ENCODE measurements at regions not wholly inside any gene's neighbourhood (a gene's known extent, or its start where the extent isn't known, plus 50 kb on each side); places are given as distances from the start of the nearest gene placed in this dataset.

- TF ChIP-seq CEBPB (IDR thresholded peaks at IDR 0.05) = no peak
- TF ChIP-seq CTCF (IDR thresholded peaks at IDR 0.05) = no peak
- TF ChIP-seq KDM1A (IDR thresholded peaks at IDR 0.05; ENCODE audit: low read depth) = no peak
- no peak for TF ChIP-seq POLR2A (IDR thresholded peaks at IDR 0.05; ENCODE audit: low read length)
- TF ChIP-seq RAD21 (conservative IDR thresholded peaks at IDR 0.05 in 1 of 2, IDR thresholded peaks at IDR 0.05 in 1 of 2) = no peak
- TF ChIP-seq NPAS2 (CRISPR knock-in tag; IDR thresholded peaks at IDR 0.05; ENCODE audit: borderline replicate concordance) = no peak
- TF ChIP-seq EHMT2 (IDR thresholded peaks at IDR 0.05; ENCODE audit: low read depth) = no peak
- no peak for TF ChIP-seq SMC3 (IDR thresholded peaks at IDR 0.05)
- no peak for TF ChIP-seq MYC (IDR thresholded peaks at IDR 0.05; ENCODE audit: borderline replicate concordance, low read length)
Measured at GRCh38 chr7:25772802-25773201, 379.2 kb upstream of the NFE2L3 start.

Measured in A549 (cell line).